HT-29 (cell line): ENCODE measurements at regions not wholly inside any gene's neighbourhood (a gene's known extent, or its start where the extent isn't known, plus 50 kb on each side); places are given as distances from the start of the nearest gene placed in this dataset.
A peak's percentile ranks its signal among the peaks of the same experiment; 100 is the strongest.
"Not testable (repeated sequence)": the region's sequence is repeated elsewhere in the genome, so short reads cannot be mapped to it uniquely, and the experiment has no call there.

Experiments
- DNase-seq: peaks from one replicate; pipeline ENCODE4 v3.0.0-alpha.2; 2015; ENCODE audit warnings: low spot score

GRCh38 chr14:58887931-58888330 lies 250.2 kb downstream of the DACT1 start:
- no peak for DNase-seq

GRCh38 chr14:58898655-58899316 lies 261.0 kb downstream of the DACT1 start:
- no peak for DNase-seq

- no peak for DNase-seq
These were observed 261.6 kb downstream of the DACT1 start for GRCh38 chr14:58899317-58899713.

DNA sequence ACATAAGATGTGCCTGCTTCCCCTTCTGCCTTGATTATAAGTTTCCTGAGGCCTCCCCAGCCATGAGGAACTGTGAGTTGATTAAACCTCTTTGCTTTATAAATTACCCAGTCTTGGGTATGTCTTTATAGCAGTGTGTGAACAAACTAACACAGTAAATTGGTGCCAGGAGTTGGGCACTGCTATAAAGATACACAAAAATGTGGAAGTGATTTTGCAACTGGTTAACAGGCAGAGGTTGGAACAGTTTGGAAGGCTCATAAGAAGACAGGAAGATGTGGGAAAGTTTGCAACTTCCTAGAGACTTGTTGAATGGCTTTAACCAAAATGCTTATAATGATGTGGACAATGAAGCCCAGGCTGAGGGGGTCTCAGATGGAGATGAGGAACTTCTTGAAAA lies 264.1 kb downstream of the DACT1 start:
- DNase-seq, result no peak

DNA sequence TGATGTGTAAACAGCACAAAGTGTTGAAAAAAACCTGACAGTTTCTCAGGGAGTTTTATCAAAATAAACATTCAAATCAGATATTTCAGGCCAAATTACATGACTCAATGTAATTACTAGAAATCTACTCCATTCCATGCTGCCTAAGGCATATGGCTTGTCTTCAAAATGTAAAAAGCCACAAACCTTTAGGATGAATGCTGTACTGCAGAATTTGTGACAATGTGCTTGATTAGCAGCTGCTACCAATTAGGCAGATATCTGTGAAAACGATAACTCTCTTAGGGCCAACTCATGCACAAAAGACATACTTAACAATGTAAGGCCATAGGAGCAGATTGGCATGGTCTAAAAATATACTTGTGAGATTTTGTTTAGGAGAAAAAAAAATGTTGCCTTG lies 267.0 kb downstream of the DACT1 start:
- no peak for DNase-seq

DNA sequence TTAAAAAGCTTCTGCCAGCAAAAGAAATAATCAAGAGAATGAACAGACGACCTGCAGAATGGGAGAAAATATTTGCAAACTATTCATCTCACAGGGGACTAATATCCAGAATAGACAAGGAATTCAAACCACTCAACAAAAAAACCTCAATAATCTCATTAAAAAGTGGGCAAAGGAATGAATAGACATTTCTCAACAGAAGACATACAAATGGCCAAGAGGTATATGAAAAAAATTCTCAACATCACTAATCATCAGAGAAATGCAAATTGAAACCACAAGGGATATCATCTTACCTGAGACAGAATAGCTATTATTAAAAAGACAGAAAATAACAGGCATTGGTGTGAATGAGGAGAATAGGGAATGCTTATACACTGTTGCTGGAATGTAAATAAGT lies 270.0 kb downstream of the DACT1 start:
- DNase-seq, result no peak

GRCh38 chr14:58912287-58912686 lies 274.5 kb downstream of the DACT1 start:
- DNase-seq, result no peak

- no peak for DNase-seq
These were observed 275.2 kb downstream of the DACT1 start for GRCh38 chr14:58912799-58913432.

- no peak for DNase-seq
These were observed 274.1 kb upstream of the DAAM1 start for GRCh38 chr14:58914279-58914855.

DNA sequence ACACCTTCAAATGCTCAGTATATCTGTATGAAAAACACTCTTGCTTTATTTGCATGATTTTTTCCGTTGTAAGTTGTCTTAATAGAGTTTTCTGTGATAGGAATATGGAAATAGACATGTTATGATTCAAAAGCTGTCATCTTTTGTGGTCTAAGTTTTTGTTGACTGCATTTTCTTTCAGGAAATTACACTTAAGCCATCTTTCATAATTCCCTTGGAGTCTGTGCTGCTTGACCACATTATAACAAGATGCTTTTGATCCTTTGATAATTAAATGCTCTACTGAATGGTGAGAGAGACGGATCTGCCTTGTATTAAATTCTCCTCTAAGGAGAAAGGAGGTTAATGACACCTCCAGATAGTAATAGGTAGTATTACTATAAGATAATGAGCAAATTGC lies 272.8 kb upstream of the DAAM1 start:
- DNase-seq, result no peak

DNA sequence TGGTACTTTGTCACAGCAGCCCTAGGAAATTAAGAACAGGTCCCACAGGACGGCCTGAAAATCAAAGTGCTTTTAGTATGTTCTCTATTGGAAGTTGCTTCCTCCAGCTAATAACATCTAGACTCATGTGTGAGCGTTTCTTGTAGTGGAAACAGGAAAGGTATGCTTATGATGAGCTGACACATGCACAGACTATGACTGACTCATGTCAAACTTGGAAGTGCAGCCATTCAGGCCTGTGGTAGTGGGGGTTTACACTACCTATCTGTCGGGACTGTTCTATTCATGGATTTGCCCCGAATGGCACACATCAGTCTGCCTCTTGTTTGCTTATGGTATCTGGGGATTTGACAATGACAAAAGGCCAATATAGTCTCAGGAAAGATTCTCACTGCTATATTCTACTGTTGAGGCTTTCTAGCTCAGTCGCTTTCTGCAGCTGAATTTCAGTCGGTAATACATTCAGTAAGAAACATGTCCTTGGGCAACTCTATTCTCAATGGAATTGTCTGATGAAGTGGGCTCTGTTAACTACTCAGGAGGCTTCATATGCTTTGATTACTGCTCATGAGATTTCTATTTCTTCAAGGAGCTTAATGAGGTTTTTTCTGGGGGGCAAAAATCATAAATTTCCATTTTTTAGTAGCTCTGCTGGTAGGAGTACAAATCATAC lies 270.3 kb upstream of the DAAM1 start:
- no peak for DNase-seq

GRCh38 chr14:58919217-58919616 lies 269.2 kb upstream of the DAAM1 start:
- DNase-seq, result no peak

DNA sequence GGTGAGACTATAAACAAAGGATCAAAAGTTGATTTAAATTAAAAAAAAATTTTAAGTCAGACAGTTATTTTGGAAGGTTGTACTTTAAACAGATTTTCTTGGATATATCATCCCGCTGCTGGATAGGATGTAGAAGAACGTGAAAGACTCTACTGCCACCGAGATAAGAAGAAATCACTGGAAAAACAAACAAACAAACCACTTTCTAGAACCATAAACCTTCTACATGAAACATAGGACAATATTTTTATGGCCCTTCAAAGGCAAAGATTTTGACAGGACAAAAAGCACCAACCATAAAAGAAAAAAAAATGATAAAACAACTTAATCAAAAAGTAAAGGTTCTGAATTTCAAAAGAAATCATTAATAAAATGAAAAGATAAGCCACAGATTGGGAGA lies 268.2 kb upstream of the DAAM1 start:
- DNase-seq, result no peak

GRCh38 chr14:58922201-58922940 lies 266.1 kb upstream of the DAAM1 start:
- DNase-seq, result not testable (repeated sequence)

DNA sequence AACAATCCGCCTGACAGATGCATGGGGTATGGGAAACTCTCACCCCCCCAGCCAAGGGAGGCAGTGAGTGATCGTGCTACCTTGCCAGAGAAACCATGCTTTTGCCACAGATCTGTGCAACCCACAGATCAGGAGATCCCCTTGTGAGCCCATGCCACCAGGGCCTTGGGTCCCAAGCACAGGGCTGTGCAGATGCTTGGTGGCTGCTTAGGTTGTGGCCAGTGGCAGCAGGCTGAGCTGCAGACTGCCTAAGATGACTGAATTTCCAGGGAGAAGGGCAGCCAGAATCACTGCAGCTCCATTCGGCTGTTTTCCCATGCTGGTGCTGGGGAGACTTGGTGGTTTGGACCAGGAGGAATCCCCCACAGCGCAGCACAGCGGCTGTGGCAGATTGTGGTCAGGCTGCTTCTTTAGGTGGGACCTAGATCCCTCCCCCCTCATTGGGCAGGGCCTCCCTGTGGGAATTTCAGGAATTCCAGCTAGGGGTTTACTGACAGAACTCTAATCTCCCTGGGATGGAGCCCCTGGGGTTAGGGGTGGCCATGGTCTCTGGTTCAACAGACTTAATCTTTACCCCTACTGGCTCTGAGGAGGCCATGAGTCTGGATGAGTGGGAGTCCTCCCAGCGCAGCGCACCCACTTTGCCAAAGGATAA lies 264.6 kb upstream of the DAAM1 start:
- DNase-seq, result no peak

DNA sequence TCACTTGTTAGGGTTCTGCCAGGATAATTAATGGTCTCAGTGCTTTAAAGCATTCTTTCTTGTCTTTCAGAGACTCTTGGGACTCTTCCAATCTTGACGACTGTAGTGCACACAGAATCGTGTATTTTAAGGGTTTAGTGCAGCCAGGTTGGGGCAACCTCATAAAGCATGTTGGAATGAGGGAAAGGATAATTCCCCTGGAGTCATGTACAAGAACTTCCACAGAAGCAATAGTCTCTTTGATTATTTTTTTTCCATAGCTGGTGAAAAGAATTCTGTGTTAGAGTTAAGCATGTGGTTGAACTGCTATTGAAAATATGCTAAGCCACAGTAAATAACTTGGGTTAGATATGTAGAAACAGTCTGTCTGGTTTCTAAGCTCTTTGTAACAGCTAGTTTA lies 246.8 kb upstream of the DAAM1 start:
- DNase-seq, result no peak

GRCh38 chr14:58942516-58942915 lies 246.0 kb upstream of the DAAM1 start:
- no peak for DNase-seq

GRCh38 chr14:58944343-58944967 lies 244.0 kb upstream of the DAAM1 start:
- DNase-seq, result peak; percentile 6

DNA sequence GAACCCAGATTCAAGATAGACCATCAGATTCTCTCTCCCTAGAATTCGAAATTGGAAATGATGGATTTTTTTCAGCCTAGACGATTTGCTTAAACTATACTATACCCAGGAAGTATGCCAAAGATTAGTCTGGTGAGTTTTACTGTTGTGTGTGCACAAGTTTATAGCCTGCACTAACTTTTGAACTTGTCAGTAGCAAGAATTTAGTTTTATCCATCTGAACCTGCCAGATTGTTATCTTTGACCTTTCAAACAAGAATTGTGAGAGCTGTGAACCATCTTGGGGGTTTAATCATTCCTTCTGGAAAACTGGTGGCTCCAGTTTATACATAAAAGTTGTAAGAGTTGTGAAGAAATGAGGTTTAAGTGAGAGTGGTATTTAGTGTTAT lies 243.5 kb upstream of the DAAM1 start:
- no peak for DNase-seq

GRCh38 chr14:58946431-58946830 lies 242.0 kb upstream of the DAAM1 start:
- DNase-seq, result no peak

DNA sequence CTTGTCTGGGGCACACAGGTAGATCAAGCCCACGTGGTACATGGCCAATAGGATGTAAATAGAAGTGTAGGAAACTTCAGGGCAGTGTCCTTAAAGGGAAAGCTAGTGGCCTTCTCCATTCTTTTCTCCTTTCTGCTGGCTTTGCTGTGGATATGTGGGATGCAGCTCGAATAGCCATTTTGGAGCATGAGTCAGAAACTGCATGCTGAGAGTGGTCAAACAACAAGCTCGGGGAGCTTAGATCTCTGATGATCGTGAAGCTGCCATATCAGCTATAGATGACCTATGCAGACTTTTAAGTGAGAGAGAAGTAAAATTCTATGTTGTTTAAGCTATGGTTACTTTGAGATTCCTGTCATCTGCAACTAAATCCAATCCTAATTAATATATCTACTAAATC lies 241.3 kb upstream of the DAAM1 start:
- DNase-seq, result no peak
